ENCODE measurements at regions not wholly inside any gene's neighbourhood (a gene's known extent, or its start where the extent isn't known, plus 50 kb on each side); places are given as distances from the start of the nearest gene placed in this dataset.

DNA sequence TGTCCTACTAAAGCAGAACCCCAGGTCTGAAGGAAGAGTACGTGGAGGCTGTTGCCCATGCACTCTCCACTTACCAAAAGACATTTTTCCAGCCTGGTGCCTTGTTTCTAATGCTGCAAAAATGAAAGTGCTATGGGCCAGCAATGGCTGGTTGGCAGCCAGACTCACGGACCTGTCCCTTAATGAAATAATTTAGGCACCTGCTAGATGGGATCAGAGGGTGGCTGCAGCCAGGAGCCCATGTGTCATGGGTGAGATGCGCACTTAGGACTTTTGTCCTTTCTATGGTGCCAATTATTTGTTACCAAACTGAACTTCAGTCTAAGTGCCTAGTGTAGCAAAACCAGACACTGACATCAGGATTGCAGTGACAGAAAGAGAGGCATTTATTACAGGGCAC, 276.3 kb downstream of the YTHDC2 start:
- Histone ChIP-seq H3K4me1 (replicated peaks) (no peaks in the 10 kb centered on the region), H3K4me3 (no peak overlapping the region), H3K9me3 (replicated peaks) (no peaks in the 10 kb centered on the region), H3K27me3 (replicated peaks) (no peaks in the 10 kb centered on the region), H3K36me3 (no peaks in the 10 kb centered on the region), H3K27ac (no peak overlapping the region)
- DNase-seq (ENCODE audit: low read depth in 1 of 2, low spot score in 2 of 2) = no peak

DNA sequence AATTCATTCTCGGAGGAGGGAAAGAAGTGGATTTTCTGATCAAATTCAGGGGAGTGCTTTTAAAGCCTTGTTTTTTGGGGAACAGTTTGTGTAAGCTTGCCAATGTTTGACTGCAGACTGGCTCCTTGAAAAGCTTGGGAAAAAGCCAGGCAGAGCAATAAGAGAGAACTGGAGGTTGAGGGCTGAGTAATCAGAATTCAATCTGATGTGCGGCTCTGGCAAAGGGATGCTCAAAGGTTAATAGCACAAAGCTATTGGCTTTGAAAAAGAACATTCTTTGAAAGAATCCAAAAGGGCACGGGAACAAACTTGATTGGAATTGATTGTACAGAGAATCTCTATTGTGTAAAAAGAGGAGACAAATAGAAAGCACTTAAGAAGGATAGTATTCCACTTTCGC, 279.3 kb downstream of the YTHDC2 start:
- DNase-seq (ENCODE audit: low read depth in 1 of 2, low spot score in 2 of 2) = no peak

DNA sequence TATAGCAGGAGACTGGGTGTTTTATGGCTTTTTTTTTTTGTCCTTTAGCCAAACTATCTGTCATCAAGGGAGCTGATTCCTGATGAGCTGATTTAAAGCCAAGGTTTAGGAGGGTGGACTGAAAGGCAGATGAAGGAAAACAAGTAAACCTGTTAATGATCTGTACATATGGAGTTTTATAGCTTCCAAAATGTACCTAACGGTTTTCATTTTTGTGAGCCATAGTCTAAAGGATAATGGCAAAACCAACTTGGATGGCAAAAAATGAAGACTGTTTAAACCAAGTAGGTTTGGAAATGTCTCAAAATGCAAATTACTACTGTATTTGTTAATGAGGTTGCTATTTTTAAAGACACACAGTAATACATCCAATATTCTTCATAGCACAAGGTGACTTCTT, 281.5 kb downstream of the YTHDC2 start:
- H3K9me3 ChIP-seq (replicated peaks) = no peaks in the 10 kb centered on the region

More for the DNA sequence above, 279.3 kb downstream of the YTHDC2 start:
- H3K9me3 ChIP-seq (replicated peaks) = no peaks in the 10 kb centered on the region
- no peak overlapping the region for H3K4me3 ChIP-seq
- no peak overlapping the region for H3K27ac ChIP-seq
- H3K4me1 ChIP-seq (replicated peaks) = no peaks in the 10 kb centered on the region
- no peaks in the 10 kb centered on the region for H3K27me3 ChIP-seq (replicated peaks)
- H3K36me3 ChIP-seq = no peaks in the 10 kb centered on the region

DNA sequence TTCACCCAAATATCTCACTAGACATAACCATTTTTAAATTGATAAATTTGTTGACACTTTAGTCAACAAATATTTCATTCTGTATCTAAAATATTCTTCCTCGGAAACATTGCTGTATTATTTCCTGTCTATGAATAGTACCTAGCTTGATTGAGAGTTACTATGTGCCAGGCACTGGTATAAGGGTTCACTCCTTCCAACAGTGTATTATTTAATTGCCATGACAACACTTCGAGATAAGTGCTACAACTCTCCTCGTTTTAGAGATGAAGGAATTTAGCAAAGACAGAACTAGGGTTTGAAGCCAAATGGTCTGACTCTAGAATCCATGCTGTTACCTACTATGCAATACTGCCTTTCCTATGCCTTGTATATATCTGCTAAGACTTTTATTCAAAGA, 287.2 kb downstream of the YTHDC2 start:
- Histone ChIP-seq H3K4me3 (no peak overlapping the region), H3K4me1 (replicated peaks) (no peaks in the 10 kb centered on the region), H3K9me3 (replicated peaks) (no peaks in the 10 kb centered on the region), H3K27ac (no peak overlapping the region), H3K36me3 (no peaks in the 10 kb centered on the region), H3K27me3 (replicated peaks) (0 out of 2 replicates have a peak, but pooled peaks cover 3% of the 10 kb centered on the region)
- DNase-seq (ENCODE audit: low read depth in 1 of 2, low spot score in 2 of 2) = no peak

More for the DNA sequence above, 281.5 kb downstream of the YTHDC2 start:
- Histone ChIP-seq H3K27me3 (replicated peaks) (no peaks in the 10 kb centered on the region), H3K36me3 (no peaks in the 10 kb centered on the region), H3K27ac (no peak overlapping the region), H3K4me3 (no peak overlapping the region), H3K4me1 (replicated peaks) (no peaks in the 10 kb centered on the region)
- DNase-seq (ENCODE audit: low read depth in 1 of 2, low spot score in 2 of 2) = no peak

DNA sequence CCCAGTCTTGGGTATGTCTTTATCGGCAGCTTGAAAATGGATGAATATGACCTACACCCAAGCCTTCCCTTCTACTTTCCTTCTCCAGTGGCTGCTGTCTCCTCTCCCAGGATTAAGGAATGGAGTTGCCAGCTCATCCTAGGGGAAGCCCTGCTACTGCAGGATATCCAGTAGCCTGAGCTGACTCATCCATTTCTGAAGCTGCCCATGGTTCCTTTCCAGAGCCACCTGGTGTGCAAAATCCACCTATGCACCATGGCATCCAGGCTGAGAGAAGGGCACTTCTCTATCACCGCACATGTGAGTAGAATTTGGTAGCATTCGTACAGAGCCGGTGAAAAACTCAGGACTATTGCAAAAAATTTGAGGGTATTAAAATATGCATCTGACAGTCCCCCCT, 290.8 kb downstream of the YTHDC2 start:
- Histone ChIP-seq H3K36me3 (no peaks in the 10 kb centered on the region), H3K4me3 (no peak overlapping the region), H3K4me1 (replicated peaks) (no peaks in the 10 kb centered on the region), H3K9me3 (replicated peaks) (no peaks in the 10 kb centered on the region), H3K27me3 (replicated peaks) (0 out of 2 replicates have a peak, but pooled peaks cover 3% of the 10 kb centered on the region), H3K27ac (no peak overlapping the region)
- no peak for DNase-seq (ENCODE audit: low read depth in 1 of 2, low spot score in 2 of 2)

DNA sequence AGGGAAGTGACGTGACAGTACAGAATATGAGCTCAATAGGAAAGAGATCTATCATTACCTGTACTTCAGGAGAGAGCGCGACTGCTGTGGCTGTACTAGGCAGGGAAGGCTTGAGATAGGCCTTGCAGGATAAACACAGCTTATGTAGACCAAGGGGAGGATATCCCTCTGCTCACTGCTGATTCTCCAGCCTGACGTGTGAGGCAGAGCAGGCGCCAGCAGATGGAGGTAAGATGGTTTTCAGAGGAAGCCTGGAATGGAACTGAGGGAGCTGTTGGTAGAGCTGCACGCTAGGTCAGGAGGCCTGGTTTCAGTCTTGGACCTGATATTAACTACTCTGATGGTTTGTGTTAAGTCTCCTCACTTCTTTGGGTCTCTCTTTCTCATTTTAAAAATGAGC, 291.4 kb downstream of the YTHDC2 start:
- Histone ChIP-seq H3K27ac (no peak overlapping the region), H3K27me3 (replicated peaks) (0 out of 2 replicates have a peak, but pooled peaks cover 3% of the 10 kb centered on the region), H3K4me1 (replicated peaks) (no peaks in the 10 kb centered on the region), H3K36me3 (no peaks in the 10 kb centered on the region), H3K4me3 (no peak overlapping the region), H3K9me3 (replicated peaks) (no peaks in the 10 kb centered on the region)
- DNase-seq (ENCODE audit: low read depth in 1 of 2, low spot score in 2 of 2) = no peak

DNA sequence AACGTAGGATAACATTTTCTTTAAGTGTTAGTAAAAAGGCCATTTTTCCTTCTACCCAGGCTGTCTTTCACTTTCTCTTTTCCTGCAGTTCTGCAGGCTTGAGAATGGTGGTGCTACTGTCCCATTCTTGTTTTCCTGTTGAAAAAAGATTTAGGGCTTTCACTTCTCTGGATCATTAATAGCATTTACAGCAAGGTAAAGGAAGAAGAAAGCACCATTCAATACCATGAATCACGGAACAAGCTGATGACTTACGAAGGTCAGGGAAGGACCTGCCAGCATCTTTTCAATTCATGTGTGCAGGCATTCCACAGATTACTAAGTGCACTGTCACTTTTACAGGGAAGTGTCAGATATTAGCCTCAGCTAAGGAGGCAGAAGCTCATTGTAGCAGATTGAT, 292.8 kb downstream of the YTHDC2 start:
- Histone ChIP-seq H3K9me3 (replicated peaks) (no peaks in the 10 kb centered on the region), H3K36me3 (no peaks in the 10 kb centered on the region), H3K27me3 (replicated peaks) (no peaks in the 10 kb centered on the region; the same call in 1 of the 2 replicates), H3K4me1 (replicated peaks) (no peaks in the 10 kb centered on the region), H3K4me3 (no peak overlapping the region), H3K27ac (no peak overlapping the region)
- peak in 1 of 2 experiments; percentile 15 for DNase-seq (ENCODE audit: low read depth in 1 of 2, low spot score in 2 of 2)

DNA sequence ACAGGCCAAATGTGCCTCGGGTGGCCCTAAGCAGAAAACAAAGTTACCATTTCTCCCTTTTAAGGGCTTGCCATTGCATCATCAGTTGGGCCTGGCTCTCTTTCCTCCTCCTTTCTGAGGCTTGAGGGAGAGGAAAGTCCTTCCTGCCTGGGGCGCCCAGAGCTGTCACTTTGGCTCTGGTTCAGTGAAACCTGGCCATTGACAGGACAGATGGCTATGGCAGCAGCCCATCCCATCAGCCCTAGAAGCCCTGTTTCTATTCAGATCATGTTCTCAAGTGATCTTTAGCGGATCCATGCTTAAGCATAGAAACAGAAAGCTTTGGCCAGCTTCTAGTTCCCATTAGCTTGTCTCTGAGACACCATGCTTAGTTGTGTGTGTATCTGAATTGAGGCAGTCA, 293.4 kb downstream of the YTHDC2 start:
- no peaks in the 10 kb centered on the region; the same call in 1 of the 2 replicates for H3K27me3 ChIP-seq (replicated peaks)
- no peak overlapping the region for H3K27ac ChIP-seq
- H3K9me3 ChIP-seq (replicated peaks) = no peaks in the 10 kb centered on the region
- no peaks in the 10 kb centered on the region for H3K4me1 ChIP-seq (replicated peaks)
- H3K36me3 ChIP-seq = no peaks in the 10 kb centered on the region
- DNase-seq (ENCODE audit: low read depth in 1 of 2, low spot score in 2 of 2) = no peak
- no peak overlapping the region for H3K4me3 ChIP-seq

DNA sequence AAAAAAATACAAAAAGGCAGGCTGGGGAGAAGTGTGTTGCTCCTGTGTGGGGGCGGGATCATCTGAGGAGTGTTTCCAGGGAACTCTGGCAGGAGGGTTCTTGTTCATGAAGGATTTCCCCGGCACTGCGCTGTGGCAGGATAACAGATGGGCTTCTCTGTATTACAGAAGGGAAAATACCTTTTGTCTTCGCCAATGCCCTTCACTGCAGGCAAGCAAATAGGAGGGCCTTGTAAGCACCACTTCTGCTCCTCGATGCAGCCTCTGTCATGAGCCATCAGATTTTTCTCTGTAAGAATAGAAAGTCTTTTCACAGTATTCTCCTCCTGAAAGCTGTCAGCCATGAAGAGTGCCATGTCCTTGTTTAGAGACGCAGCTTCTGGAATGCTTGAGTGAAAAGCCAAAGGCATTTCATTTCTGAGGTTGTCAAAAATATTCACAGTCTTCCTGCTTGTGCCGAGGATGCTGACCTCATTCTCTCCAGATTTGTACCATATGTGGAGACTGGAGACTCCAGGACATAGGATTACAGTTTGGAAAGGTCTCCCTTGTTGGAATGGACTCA, 294.0 kb downstream of the YTHDC2 start:
- Histone ChIP-seq H3K9me3 (replicated peaks) (no peaks in the 10 kb centered on the region), H3K27ac (no peak overlapping the region), H3K36me3 (no peaks in the 10 kb centered on the region), H3K4me1 (replicated peaks) (no peaks in the 10 kb centered on the region), H3K4me3 (no peak overlapping the region), H3K27me3 (replicated peaks) (no peaks in the 10 kb centered on the region; the same call in 1 of the 2 replicates)
- no peak for DNase-seq (ENCODE audit: low read depth in 1 of 2, low spot score in 2 of 2)

DNA sequence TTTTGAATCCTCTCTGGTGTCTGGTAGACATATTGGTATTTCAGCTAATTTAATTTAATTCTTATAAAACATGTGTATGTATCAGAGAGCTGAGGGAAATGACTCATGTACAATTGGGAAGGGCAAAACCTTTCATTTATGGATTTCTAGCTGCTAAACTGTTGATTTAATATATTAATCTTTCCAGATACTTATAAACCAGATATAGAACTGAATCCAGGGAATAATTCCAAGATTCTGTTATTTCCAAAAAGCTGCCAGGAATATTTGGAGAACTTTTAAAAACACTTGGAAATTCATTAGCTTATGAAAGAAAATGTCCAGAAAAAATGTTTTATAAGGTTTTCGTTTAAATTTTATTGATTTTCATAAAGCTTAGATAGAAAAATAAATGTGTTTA, 295.5 kb downstream of the YTHDC2 start:
- Histone ChIP-seq H3K27me3 (replicated peaks) (no peaks in the 10 kb centered on the region; the same call in 1 of the 2 replicates), H3K9me3 (replicated peaks) (no peaks in the 10 kb centered on the region), H3K4me1 (replicated peaks) (no peaks in the 10 kb centered on the region), H3K36me3 (no peaks in the 10 kb centered on the region), H3K27ac (no peak overlapping the region), H3K4me3 (no peak overlapping the region)
- no peak for DNase-seq (ENCODE audit: low read depth in 1 of 2, low spot score in 2 of 2)

DNA sequence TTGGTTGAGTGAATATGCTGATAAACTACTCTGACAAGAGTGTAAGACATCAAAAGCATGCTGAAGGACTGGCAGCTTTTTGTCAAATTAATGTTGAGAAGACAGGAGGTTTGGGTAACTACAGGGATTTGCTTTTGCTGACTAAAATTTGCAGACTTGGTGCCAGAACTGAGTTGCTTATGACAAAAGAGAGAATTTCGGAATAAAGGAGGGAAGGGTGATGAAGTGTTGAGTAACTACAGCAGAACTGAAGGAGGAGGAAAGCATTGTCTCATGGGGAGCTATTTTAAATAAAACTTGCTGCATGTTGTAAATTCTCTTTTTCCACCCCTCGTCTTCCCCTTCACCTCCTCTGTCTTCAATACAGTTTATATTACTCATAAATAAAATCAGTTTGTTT, 296.1 kb downstream of the YTHDC2 start:
- Histone ChIP-seq H3K27ac (no peak overlapping the region), H3K36me3 (no peaks in the 10 kb centered on the region), H3K27me3 (replicated peaks) (no peaks in the 10 kb centered on the region; the same call in 1 of the 2 replicates), H3K9me3 (replicated peaks) (no peaks in the 10 kb centered on the region), H3K4me1 (replicated peaks) (no peaks in the 10 kb centered on the region), H3K4me3 (no peak overlapping the region)
- DNase-seq (ENCODE audit: low read depth in 1 of 2, low spot score in 2 of 2) = no peak

DNA sequence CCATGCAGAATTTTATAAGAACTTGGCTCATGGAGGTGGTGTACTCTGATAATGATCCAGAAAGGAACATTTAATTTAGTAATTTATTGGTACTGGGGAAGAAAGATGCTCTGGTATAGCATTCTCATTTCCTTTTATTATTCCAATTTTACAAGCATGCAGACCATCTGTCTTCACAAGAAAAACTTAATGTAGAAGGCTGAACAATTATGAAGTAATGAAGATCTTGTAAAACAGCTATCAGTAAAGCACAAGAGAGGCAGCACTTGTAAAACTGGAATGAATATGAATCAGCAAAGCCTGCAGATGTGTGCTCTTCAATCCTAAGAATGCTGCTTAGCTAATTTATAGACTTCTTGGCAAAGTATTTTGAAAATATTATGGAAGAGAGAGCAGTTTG, 300.0 kb downstream of the YTHDC2 start:
- Histone ChIP-seq H3K27me3 (replicated peaks) (no peaks in the 10 kb centered on the region; the same call in 1 of the 2 replicates), H3K4me1 (replicated peaks) (no peaks in the 10 kb centered on the region), H3K36me3 (no peaks in the 10 kb centered on the region), H3K27ac (no peak overlapping the region), H3K4me3 (no peak overlapping the region), H3K9me3 (replicated peaks) (no peaks in the 10 kb centered on the region)
- DNase-seq (ENCODE audit: low read depth in 1 of 2, low spot score in 2 of 2) = no peak

DNA sequence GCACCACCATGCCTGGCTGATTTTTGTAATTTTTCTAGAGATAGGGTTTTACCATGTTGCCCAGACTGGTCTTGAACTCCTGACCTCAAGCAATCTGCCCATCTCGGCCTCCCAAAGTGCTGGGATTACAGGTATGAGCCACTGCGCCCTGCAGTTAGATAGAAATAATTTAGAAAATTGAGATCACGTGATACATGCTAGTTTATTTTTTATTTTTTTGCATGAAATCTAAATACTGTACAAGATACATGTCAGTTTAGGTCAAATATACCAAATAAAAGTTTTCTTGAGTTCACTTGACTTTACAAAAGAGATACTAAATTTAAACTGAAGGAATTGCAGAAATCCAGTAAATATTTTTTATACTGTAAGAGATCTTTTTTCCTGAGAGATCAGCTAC, 304.2 kb downstream of the YTHDC2 start:
- Histone ChIP-seq H3K4me1 (replicated peaks) (no peaks in the 10 kb centered on the region), H3K36me3 (no peaks in the 10 kb centered on the region), H3K27me3 (replicated peaks) (no peaks in the 10 kb centered on the region), H3K4me3 (no peak overlapping the region), H3K9me3 (replicated peaks) (no peaks in the 10 kb centered on the region), H3K27ac (no peak overlapping the region)
- no peak for DNase-seq (ENCODE audit: low read depth in 1 of 2, low spot score in 2 of 2)

DNA sequence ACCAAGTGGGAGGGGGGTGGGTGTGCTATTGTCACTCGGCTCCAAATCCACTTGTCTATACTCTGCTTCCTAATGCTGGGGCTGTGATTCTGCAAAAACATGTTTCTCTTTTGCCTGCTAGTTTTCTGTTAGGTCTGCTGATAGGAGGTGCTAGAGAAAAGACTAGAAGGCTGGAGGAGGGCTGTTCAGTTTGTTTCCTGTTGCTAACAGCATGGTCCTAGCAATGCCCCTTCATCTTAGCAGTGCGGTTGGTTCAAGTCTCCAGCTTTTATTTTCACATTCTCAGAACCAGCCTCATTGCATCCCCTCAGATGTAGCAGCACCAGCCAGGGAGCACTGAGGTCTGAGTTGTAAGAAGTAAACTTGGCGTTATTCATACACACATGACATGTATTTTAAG, 310.2 kb downstream of the YTHDC2 start:
- DNase-seq (ENCODE audit: low read depth in 1 of 2, low spot score in 2 of 2) = no peak
- Histone ChIP-seq H3K36me3 (no peaks in the 10 kb centered on the region), H3K4me1 (replicated peaks) (no peaks in the 10 kb centered on the region), H3K27me3 (replicated peaks) (no peaks in the 10 kb centered on the region), H3K27ac (no peak overlapping the region), H3K9me3 (replicated peaks) (no peaks in the 10 kb centered on the region), H3K4me3 (no peak overlapping the region)

DNA sequence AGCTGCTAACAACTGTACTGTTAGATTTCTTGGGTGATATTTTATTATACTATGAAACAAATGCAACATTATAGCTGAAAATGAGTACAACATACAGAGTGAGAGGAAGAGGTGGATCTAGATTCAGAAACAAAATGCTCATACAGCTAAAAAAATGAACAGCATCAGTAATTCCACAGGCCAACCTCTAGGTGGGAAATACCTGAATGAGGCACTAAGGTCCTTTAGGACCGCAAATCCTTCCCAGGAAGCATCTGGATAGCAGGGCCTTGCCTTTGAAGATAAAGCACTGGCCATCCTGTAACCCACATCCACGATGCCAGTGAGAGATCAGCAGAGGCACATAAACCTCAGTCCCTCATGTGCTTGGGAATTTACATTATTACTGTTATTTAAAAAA, 310.8 kb downstream of the YTHDC2 start:
- H3K4me1 ChIP-seq (replicated peaks) = no peaks in the 10 kb centered on the region
- H3K9me3 ChIP-seq (replicated peaks) = no peaks in the 10 kb centered on the region
- H3K27ac ChIP-seq = no peak overlapping the region
- H3K36me3 ChIP-seq = no peaks in the 10 kb centered on the region
- no peak overlapping the region for H3K4me3 ChIP-seq
- H3K27me3 ChIP-seq (replicated peaks) = no peaks in the 10 kb centered on the region
- DNase-seq (ENCODE audit: low read depth in 1 of 2, low spot score in 2 of 2) = no peak
